GM12878 (cell line): ENCODE measurements at regions not wholly inside any gene's neighbourhood (a gene's known extent, or its start where the extent isn't known, plus 50 kb on each side); places are given as distances from the start of the nearest gene placed in this dataset.

Source experiments
- ATAC-seq: fragments of 200-7000 bp; cut with Tn5 transposase; 3 replicates; pipeline ENCODE4 v1.9.1; 2020; ENCODE audit warnings: mild to moderate bottlenecking, moderate library complexity
- BruUV-seq: library from RNA; stranded (reverse); fragments of 400-500 nt; replicated peaks from 2 replicates; lab custom pipeline; 2021; lab: Mats Ljungman, UMichigan
- CTCF ChIA-PET: fragments of 300-600 bp; sonication (Branson Sonifier 250); formaldehyde crosslinking; extraction: SDS; loops from one replicate; lab custom pipeline; 2021; ENCODE audit warnings: inconsistent platforms; lab: Yijun Ruan, JAX
- POLR2A ChIA-PET: fragments of 350-600 bp; formaldehyde crosslinking; extraction: SDS; loops from one replicate; lab custom pipeline; 2021; ENCODE audit warnings: inconsistent platforms; lab: Charles Lee
- RAD21 ChIA-PET: fragments of 300-600 bp; sonication (Branson Sonifier 250); formaldehyde crosslinking; loops from one replicate; lab custom pipeline; 2023; ENCODE audit warnings: antibody characterized with exemption; ENCODE audit not compliant: unreplicated experiment; lab: Charles Lee
- SMC1A ChIA-PET: fragments of 300-600 bp; sonication (Branson Sonifier 250); formaldehyde crosslinking; loops from one replicate; lab custom pipeline; 2023; ENCODE audit not compliant: unreplicated experiment, uncharacterized antibody; lab: Charles Lee
- DNase-seq: peaks from one replicate; pipeline ENCODE4 v3.0.0-alpha.2; 2011; ENCODE audit warnings: low read depth, low spot score
- FAIRE-seq: peaks from 3 replicates; lab custom pipeline; 2011; peaks lifted over from hg19 to GRCh38; lab: Jason Lieb, UNC
- H2AFZ ChIP-seq: 2 replicates; pipeline ENCODE4 v1.6.0; 2011; ENCODE audit warnings: low read depth, low read length, control low read depth; ENCODE audit not compliant: control insufficient read depth
- H3K27ac ChIP-seq: 2 replicates; pipeline ENCODE4 v1.5.1; 2011; ENCODE audit warnings: control low read depth; ENCODE audit not compliant: control insufficient read depth, insufficient read depth
- H3K27me3 ChIP-seq, 2 experiments: replicated peaks in 1 of 2; 2 replicates each; pipeline versions ENCODE4 v1.6.0 to v1.6.1; 2011; ENCODE audit warnings: low read length in 1 of 2; ENCODE audit not compliant: control insufficient read depth in 2 of 2, insufficient read depth in 2 of 2
- H3K36me3 ChIP-seq, 2 experiments: 2 replicates each; pipeline ENCODE4 v1.5.1; 2011; ENCODE audit warnings: low read length in 1 of 2; ENCODE audit not compliant: control insufficient read depth in 2 of 2, insufficient read depth in 2 of 2
- H3K4me1 ChIP-seq: 2 replicates; pipeline ENCODE4 v1.6.1; 2011; ENCODE audit warnings: mild to moderate bottlenecking, low read length, moderate library complexity, mixed read lengths; ENCODE audit not compliant: control insufficient read depth, insufficient read depth
- H3K4me2 ChIP-seq: 2 replicates; pipeline ENCODE4 v1.6.0; 2011; ENCODE audit warnings: control low read depth; ENCODE audit not compliant: control insufficient read depth, insufficient read depth
- H3K4me3 ChIP-seq: fragments of 200-600 bp; sonication (generic); 2 replicates; pipeline ENCODE4 v1.5.1; 2016
- H3K79me2 ChIP-seq: 2 replicates; pipeline ENCODE4 v1.6.0; 2011; ENCODE audit warnings: low read length; ENCODE audit not compliant: control insufficient read depth, insufficient read depth
- H3K9ac ChIP-seq: 2 replicates; pipeline ENCODE4 v1.8.0; 2011; ENCODE audit warnings: low read length, control low read depth, mixed read lengths; ENCODE audit not compliant: control insufficient read depth, insufficient read depth
- H3K9me3 ChIP-seq: replicated peaks from 3 replicates; pipeline ENCODE4 v1.5.1; 2011; ENCODE audit warnings: mild to moderate bottlenecking, low read length; ENCODE audit not compliant: control insufficient read depth, insufficient read depth
- H4K20me1 ChIP-seq: 2 replicates; pipeline ENCODE4 v1.6.0; 2011; ENCODE audit not compliant: control insufficient read depth, insufficient read depth
- ATF2 ChIP-seq: IDR thresholded peaks from 2 replicates; pipeline ENCODE4 v1.6.1; 2012; ENCODE audit warnings: low read length, inconsistent platforms
- BHLHE40 ChIP-seq, 2 experiments: fragments of 450-650 bp in 1 of 2; IDR thresholded peaks; 2 replicates each; pipeline ENCODE4 v1.6.1; 2011 to 2017; ENCODE audit warnings: low read depth in 2 of 2, borderline replicate concordance in 1 of 2, improper control_type of control experiment in 1 of 2, low read length in 1 of 2, mild to moderate bottlenecking in 1 of 2
- NR2F1 ChIP-seq: fragments of 450-650 bp; conservative IDR thresholded peaks from 2 replicates; pipeline ENCODE4 v1.6.1; 2017; ENCODE audit warnings: mild to moderate bottlenecking
- SMAD1 ChIP-seq: fragments of 450-650 bp; IDR thresholded peaks from 2 replicates; pipeline ENCODE4 v1.6.1; 2018; ENCODE audit warnings: mild to moderate bottlenecking, low read depth; ENCODE audit not compliant: partially characterized antibody
- SPI1 ChIP-seq: IDR thresholded peaks from 2 replicates; pipeline ENCODE4 v1.6.1; 2011; ENCODE audit warnings: low read depth, mild to moderate bottlenecking, low read length, moderate library complexity, borderline replicate concordance; ENCODE audit not compliant: insufficient read depth
- SUZ12 ChIP-seq: fragments of 200-600 bp; sonication (generic); IDR thresholded peaks from one replicate; pipeline ENCODE4 v1.6.1; 2018; ENCODE audit warnings: antibody characterized with exemption, mild to moderate bottlenecking; ENCODE audit not compliant: unreplicated experiment
- WGBS: methylation state at CpG from one replicate; pipeline ENCODE4 v1.1.6; 2016; ENCODE audit warnings: low lambda C conversion rate; ENCODE audit not compliant: insufficient replicate concordance, insufficient coverage; ENCODE audit errors: missing lambda C conversion rate; 5-methylcytosine and 5-hydroxymethylcytosine counted together
- in situ Hi-C: fragments of 300-500 bp; cut with MboI; formaldehyde crosslinking; loops from 9 replicates; pipeline ENCODE4 v1.14.3; 2018; ENCODE audit warnings: mixed read lengths
- intact Hi-C: fragments of 100-400 bp; cut with micrococcal nuclease; formaldehyde crosslinking; loops from one replicate; pipeline ENCODE4 v1.14.2; 2022; ENCODE audit not compliant: unreplicated experiment
- TF ChIP-seq, protein P1 (sequence below): fragments of 450-650 bp; IDR thresholded peaks from 2 replicates; pipeline ENCODE4 v1.6.1; 2017; ENCODE audit warnings: mild to moderate bottlenecking
- TF ChIP-seq, protein P2 (sequence below): IDR thresholded peaks from 2 replicates; pipeline ENCODE4 v1.6.1; 2011; ENCODE audit warnings: mild to moderate bottlenecking, low read depth, low read length, moderate library complexity; ENCODE audit not compliant: insufficient replicate concordance

- ChIA-PET CTCF (no interaction called here), SMC1A (no interaction called here), RAD21 (no interaction called here), POLR2A (no interaction called here)
- Histone ChIP-seq H3K36me3 (no peaks in the 10 kb centered on the region), H3K9me3 (no peaks in the 10 kb centered on the region), H2AFZ (no peak overlapping the region), H3K79me2 (no peaks in the 10 kb centered on the region), H3K4me3 (no peak overlapping the region), H3K9ac (no peak overlapping the region), H3K4me1 (no peaks in the 10 kb centered on the region), H3K27ac (no peak overlapping the region), H3K27me3 (no peaks in the 10 kb centered on the region), H3K4me2 (no peak overlapping the region), H4K20me1 (no peaks in the 10 kb centered on the region)
- no peak for TF ChIP-seq ATF2
- TF ChIP-seq NR2F1 = no peak
- TF ChIP-seq SPI1 = no peak
- TF ChIP-seq SMAD1 = no peak
- TF ChIP-seq BHLHE40 (IDR thresholded peaks at IDR 0.05; ENCODE audit: borderline replicate concordance in 1 of 2, low read depth in 2 of 2, low read length in 1 of 2) = no peak
- no peak for TF ChIP-seq SUZ12
- TF ChIP-seq, protein P1, sequence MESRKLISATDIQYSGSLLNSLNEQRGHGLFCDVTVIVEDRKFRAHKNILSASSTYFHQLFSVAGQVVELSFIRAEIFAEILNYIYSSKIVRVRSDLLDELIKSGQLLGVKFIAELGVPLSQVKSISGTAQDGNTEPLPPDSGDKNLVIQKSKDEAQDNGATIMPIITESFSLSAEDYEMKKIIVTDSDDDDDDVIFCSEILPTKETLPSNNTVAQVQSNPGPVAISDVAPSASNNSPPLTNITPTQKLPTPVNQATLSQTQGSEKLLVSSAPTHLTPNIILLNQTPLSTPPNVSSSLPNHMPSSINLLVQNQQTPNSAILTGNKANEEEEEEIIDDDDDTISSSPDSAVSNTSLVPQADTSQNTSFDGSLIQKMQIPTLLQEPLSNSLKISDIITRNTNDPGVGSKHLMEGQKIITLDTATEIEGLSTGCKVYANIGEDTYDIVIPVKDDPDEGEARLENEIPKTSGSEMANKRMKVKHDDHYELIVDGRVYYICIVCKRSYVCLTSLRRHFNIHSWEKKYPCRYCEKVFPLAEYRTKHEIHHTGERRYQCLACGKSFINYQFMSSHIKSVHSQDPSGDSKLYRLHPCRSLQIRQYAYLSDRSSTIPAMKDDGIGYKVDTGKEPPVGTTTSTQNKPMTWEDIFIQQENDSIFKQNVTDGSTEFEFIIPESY = no peak
- TF ChIP-seq, protein P2, sequence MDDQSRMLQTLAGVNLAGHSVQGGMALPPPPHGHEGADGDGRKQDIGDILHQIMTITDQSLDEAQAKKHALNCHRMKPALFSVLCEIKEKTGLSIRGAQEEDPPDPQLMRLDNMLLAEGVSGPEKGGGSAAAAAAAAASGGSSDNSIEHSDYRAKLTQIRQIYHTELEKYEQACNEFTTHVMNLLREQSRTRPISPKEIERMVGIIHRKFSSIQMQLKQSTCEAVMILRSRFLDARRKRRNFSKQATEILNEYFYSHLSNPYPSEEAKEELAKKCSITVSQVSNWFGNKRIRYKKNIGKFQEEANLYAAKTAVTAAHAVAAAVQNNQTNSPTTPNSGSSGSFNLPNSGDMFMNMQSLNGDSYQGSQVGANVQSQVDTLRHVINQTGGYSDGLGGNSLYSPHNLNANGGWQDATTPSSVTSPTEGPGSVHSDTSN = no peak
- no TSS peak for BruUV-seq
- DNase-seq (no peak), FAIRE-seq (no peak), ATAC-seq (no peak)
- intact Hi-C loops = no loop called here
- 0% methylated on average over 1 of the region's 1 CpG for WGBS
- in situ Hi-C loops = no loop called here
Observed at GRCh38 chr14:26866721-26867120, 268.9 kb upstream of the NOVA1 start.
